Ishikawa (cell line): ENCODE measurements at regions not wholly inside any gene's neighbourhood (a gene's known extent, or its start where the extent isn't known, plus 50 kb on each side); places are given as distances from the start of the nearest gene placed in this dataset.

ENCODE experiments used
- CEBPB ChIP-seq: IDR thresholded peaks from 2 replicates; pipeline ENCODE4 v1.6.1; 2012
- CREB1 ChIP-seq: IDR thresholded peaks from 2 replicates; pipeline ENCODE4 v1.6.1; 2012; ENCODE audit warnings: low read depth
- EGR1 ChIP-seq: IDR thresholded peaks from 2 replicates; pipeline ENCODE4 v1.6.1; 2012
- EP300 ChIP-seq: IDR thresholded peaks from 2 replicates; pipeline ENCODE4 v1.6.1; 2012; ENCODE audit warnings: borderline replicate concordance
- FOXM1 ChIP-seq: IDR thresholded peaks from 2 replicates; pipeline ENCODE4 v1.6.1; 2012; ENCODE audit warnings: low read depth, borderline replicate concordance
- NFIC ChIP-seq: IDR thresholded peaks from 2 replicates; pipeline ENCODE4 v1.6.1; 2012
- RAD21 ChIP-seq: IDR thresholded peaks from 2 replicates; pipeline ENCODE4 v1.6.1; 2012; ENCODE audit warnings: low read depth
- REST ChIP-seq: IDR thresholded peaks from 2 replicates; pipeline ENCODE4 v1.6.1; 2012; ENCODE audit warnings: low read depth, mild to moderate bottlenecking
- TAF1 ChIP-seq: IDR thresholded peaks from 2 replicates; pipeline ENCODE4 v1.6.1; 2012; ENCODE audit warnings: low read depth, mild to moderate bottlenecking
- TCF12 ChIP-seq: IDR thresholded peaks from 2 replicates; pipeline ENCODE4 v1.6.1; 2012; ENCODE audit warnings: low read depth
- TEAD4 ChIP-seq: IDR thresholded peaks from 2 replicates; pipeline ENCODE4 v1.6.1; 2012
- USF1 ChIP-seq: IDR thresholded peaks from 2 replicates; pipeline ENCODE4 v1.6.1; 2012
- YY1 ChIP-seq: IDR thresholded peaks from 2 replicates; pipeline ENCODE4 v1.6.1; 2012; ENCODE audit warnings: low read depth
- ZBTB7A ChIP-seq: IDR thresholded peaks from 2 replicates; pipeline ENCODE4 v1.6.1; 2012; ENCODE audit warnings: low read depth
- TF ChIP-seq, protein P1 (sequence below): IDR thresholded peaks from 2 replicates; pipeline ENCODE4 v1.6.1; 2012

DNA sequence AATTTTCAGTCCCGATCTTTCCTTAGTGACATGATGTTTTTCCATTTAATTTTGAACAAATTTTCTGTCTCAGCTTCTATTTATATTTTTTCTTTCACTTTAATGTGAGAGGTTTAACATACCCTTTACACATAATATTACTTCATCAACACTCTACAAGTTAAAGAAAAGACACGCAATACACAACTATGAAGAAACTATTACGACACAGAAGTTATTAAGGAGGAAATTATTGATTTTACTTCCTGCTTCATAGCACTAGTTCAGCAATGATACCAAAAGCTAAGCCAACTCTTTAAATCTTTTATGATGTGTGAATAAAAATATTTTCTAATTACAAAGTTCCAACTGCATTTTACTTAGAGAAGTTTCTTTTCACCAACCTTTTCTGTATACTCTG is 432.3 kb upstream of the DAB2 start:
- TF ChIP-seq, protein P1, sequence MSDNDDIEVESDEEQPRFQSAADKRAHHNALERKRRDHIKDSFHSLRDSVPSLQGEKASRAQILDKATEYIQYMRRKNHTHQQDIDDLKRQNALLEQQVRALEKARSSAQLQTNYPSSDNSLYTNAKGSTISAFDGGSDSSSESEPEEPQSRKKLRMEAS: no peak
- TF ChIP-seq YY1 (no peak), CREB1 (no peak), FOXM1 (no peak), RAD21 (no peak), TAF1 (no peak), NFIC (no peak), TEAD4 (no peak), ZBTB7A (no peak), USF1 (no peak), EP300 (no peak), CEBPB (no peak)

DNA sequence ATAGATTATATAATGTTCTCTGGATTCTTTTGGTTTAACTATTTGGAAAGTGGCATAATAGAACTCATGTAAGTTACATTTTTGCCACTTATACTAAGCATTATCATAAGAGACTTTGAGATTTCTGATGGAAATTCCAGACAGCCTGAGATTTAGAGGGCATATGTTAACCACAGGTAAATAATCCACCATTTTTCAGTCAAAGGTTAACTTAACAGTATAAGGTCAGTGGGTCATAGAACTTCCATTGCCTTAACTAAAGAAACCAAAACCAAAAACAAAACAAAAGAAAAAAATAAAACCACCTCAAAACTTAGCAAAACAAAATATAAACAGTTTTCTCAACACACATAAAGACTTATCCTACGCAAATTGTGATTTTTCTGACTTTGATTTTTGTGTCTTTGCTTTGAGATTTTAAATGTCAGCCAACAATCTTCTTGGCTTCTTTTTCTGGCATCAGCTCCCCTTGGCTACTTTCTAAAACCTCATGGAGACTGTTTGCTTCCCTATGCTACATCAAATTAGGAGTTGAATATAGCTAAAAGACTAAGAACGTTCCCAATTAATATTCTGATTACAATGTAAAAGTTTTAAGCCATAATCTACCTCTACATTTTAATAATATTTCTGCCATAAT is 430.1 kb upstream of the DAB2 start:
- TF ChIP-seq CREB1 (no peak), TEAD4 (no peak), TCF12 (no peak), TAF1 (no peak), RAD21 (no peak), USF1 (no peak), FOXM1 (no peak)

DNA sequence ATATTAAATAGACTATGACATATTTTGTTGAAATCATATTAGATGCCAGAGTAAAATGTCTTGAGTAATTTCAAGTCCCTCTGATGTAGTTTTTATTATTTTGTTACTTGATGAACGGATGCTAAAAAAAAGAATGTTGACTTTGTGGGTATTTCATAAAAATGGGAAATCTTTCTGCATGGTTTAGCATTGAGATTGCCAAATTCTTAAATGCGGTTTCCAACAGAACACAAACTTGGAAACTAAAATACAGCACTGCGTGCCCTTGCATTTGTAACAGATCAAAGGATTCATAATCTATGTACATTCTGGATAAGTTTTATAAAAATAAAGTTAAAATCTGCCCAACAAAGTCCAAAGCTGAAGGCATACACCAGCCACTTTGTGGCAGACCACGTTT is 425.5 kb upstream of the DAB2 start:
- TF ChIP-seq REST (no peak), CREB1 (no peak), ZBTB7A (no peak)

DNA sequence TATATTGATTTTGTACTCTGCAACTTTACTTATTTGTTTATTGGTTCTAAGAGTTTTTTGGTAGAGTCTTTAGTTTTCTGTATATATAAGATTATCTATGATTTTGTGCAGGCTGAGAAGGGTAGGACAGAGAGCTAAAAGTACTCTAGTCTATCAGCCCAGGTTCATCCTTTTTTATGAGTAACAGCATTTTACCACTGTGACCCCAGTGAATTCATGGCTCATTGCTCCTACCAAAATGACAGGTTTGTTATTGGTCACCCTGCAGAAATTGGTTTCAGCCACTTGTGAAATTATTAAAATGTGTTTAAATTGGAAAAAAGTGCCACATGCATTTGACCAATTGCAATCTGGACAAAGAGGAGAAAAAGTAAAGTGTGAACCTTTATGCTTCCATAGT is 421.4 kb upstream of the DAB2 start:
- TF ChIP-seq RAD21: no peak
- no peak for TF ChIP-seq USF1
- no peak for TF ChIP-seq CEBPB
- no peak for TF ChIP-seq CREB1
- TF ChIP-seq TAF1: no peak
- no peak for TF ChIP-seq FOXM1
- no peak for TF ChIP-seq NFIC
- no peak for TF ChIP-seq EGR1
- no peak for TF ChIP-seq TEAD4
- TF ChIP-seq ZBTB7A: no peak
- TF ChIP-seq REST: no peak
- no peak for TF ChIP-seq EP300
- no peak for TF ChIP-seq YY1
- no peak for TF ChIP-seq TCF12
- TF ChIP-seq, protein P1: no peak

DNA sequence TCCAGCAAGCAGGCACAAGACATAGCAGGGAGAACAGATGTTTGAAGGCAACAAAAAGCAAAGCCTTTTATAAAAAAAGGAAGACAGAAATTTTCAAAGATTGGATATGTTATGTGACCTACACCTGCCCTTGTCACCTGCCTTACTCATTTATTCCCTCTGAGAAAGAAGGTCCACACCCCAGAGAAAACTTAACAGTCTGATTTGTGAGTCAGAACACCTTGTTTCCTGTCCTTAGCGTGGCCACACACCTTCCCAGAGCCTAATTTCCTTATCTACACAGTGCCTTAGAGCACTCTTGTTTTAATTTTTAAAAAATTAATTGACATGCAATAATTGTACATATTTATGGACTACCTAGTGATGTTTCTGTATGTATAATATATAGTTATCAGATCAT is 419.0 kb upstream of the DAB2 start:
- TF ChIP-seq RAD21 (no peak), TAF1 (no peak), USF1 (no peak), NFIC (no peak)

- TF ChIP-seq CREB1: no peak
- no peak for TF ChIP-seq EP300
- TF ChIP-seq EGR1: no peak
- no peak for TF ChIP-seq TAF1
- TF ChIP-seq RAD21: no peak
- TF ChIP-seq, protein P1: no peak
- no peak for TF ChIP-seq USF1
- no peak for TF ChIP-seq CEBPB
- no peak for TF ChIP-seq NFIC
- TF ChIP-seq YY1: no peak
- TF ChIP-seq ZBTB7A: no peak
- TF ChIP-seq FOXM1: no peak
Measured at GRCh38 chr5:39835371-39835770, 410.6 kb upstream of the DAB2 start.
